ENCODE measurements at regions not wholly inside any gene's neighbourhood (a gene's known extent, or its start where the extent isn't known, plus 50 kb on each side); places are given as distances from the start of the nearest gene placed in this dataset.

DNA sequence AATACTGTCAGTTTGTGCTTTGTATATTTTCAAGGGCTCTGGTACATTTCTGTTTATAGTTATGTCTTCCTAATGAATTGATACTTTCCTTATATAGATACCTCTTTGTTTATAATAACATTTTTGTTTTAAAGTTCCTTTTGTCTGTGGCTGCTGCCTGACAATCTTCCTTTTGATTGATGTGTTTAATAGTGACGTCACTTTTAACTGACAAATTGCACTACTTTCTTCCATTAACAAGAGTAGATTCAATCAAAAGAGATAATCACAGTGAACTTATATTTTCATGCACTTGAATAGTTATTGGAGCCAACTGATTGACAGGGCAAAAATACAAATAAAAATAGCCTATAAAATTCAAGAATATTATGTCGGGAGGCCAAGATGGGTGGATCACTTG, 371.7 kb downstream of the ANXA1 start:
- intact Hi-C loops (cut with micrococcal nuclease; ENCODE audit: unreplicated experiment), result no loop called here
- DNase-seq, result no peak

DNA sequence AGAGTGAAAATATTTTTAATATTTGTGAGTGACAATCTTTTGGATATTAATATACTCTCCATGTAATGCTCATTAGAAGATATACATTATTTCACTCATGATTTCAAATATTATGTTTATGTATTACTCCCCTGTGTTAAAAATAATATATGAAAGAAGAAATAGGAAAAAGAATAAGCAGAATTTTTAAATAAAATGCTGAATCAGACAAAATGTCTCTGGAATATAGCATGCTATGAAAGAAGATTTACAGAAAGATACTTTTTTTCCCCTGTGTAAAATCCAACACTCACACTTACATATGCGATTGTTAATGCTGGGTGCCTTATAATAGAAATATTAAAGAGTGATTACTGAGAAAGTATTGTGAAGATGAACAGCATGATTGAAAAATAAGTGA, 373.7 kb downstream of the ANXA1 start:
- no peaks in the 10 kb centered on the region for H4K20me1 ChIP-seq (ENCODE audit: insufficient read depth)
- no peaks in the 10 kb centered on the region for H3K9me3 ChIP-seq (ENCODE audit: insufficient read depth, low read depth)
- no peaks in the 10 kb centered on the region for H3K27me3 ChIP-seq (ENCODE audit: insufficient read depth, low read depth)
- ChIA-PET POLR2A (ENCODE audit: unreplicated experiment) (no interaction called here), CTCF (no interaction called here)
- no TSS peak for BruUV-seq (replicated peaks)
- no peak overlapping the region for H3K4me2 ChIP-seq
- H3K36me3 ChIP-seq (ENCODE audit: low read depth), result no peaks in the 10 kb centered on the region
- no peaks in the 10 kb centered on the region for H3K4me1 ChIP-seq (replicated peaks; ENCODE audit: insufficient read depth)
- H3K79me2 ChIP-seq (ENCODE audit: low read depth), result no peaks in the 10 kb centered on the region
- no peak overlapping the region for H3K27ac ChIP-seq
- no peaks in the 10 kb centered on the region for H3F3A ChIP-seq (ENCODE audit: insufficient read depth, low read depth)
- TF ChIP-seq, protein P1, sequence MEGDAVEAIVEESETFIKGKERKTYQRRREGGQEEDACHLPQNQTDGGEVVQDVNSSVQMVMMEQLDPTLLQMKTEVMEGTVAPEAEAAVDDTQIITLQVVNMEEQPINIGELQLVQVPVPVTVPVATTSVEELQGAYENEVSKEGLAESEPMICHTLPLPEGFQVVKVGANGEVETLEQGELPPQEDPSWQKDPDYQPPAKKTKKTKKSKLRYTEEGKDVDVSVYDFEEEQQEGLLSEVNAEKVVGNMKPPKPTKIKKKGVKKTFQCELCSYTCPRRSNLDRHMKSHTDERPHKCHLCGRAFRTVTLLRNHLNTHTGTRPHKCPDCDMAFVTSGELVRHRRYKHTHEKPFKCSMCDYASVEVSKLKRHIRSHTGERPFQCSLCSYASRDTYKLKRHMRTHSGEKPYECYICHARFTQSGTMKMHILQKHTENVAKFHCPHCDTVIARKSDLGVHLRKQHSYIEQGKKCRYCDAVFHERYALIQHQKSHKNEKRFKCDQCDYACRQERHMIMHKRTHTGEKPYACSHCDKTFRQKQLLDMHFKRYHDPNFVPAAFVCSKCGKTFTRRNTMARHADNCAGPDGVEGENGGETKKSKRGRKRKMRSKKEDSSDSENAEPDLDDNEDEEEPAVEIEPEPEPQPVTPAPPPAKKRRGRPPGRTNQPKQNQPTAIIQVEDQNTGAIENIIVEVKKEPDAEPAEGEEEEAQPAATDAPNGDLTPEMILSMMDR (conservative IDR thresholded peaks at IDR 0.05), result no peak
- TF ChIP-seq EZH2 (IDR thresholded peaks at IDR 0.05; ENCODE audit: low read depth), result no peak
- H3K9me2 ChIP-seq (ENCODE audit: insufficient read depth), result no peaks in the 10 kb centered on the region
- H3K4me3 ChIP-seq, result no peak overlapping the region
- H2AFZ ChIP-seq, result no peak overlapping the region
- intact Hi-C loops (cut with micrococcal nuclease; ENCODE audit: unreplicated experiment), result no loop called here
- no peak for DNase-seq

More for the DNA sequence above, 371.7 kb downstream of the ANXA1 start:
- Histone ChIP-seq H3K27ac (no peak overlapping the region), H2AFZ (no peak overlapping the region), H3F3A (ENCODE audit: insufficient read depth, low read depth) (no peaks in the 10 kb centered on the region), H3K79me2 (ENCODE audit: low read depth) (no peaks in the 10 kb centered on the region), H3K4me2 (no peak overlapping the region), H3K4me3 (no peak overlapping the region), H4K20me1 (ENCODE audit: insufficient read depth) (no peaks in the 10 kb centered on the region), H3K27me3 (ENCODE audit: insufficient read depth, low read depth) (no peaks in the 10 kb centered on the region), H3K9me3 (ENCODE audit: insufficient read depth, low read depth) (no peaks in the 10 kb centered on the region), H3K4me1 (replicated peaks; ENCODE audit: insufficient read depth) (no peaks in the 10 kb centered on the region), H3K9me2 (ENCODE audit: insufficient read depth) (no peaks in the 10 kb centered on the region), H3K36me3 (ENCODE audit: low read depth) (no peaks in the 10 kb centered on the region)
- CTCF ChIA-PET, result no interaction called here
- BruUV-seq (replicated peaks), result no TSS peak
- TF ChIP-seq EZH2 (IDR thresholded peaks at IDR 0.05; ENCODE audit: low read depth), result no peak
- TF ChIP-seq, protein P1 (conservative IDR thresholded peaks at IDR 0.05), result no peak
- POLR2A ChIA-PET (ENCODE audit: unreplicated experiment), result no interaction called here

DNA sequence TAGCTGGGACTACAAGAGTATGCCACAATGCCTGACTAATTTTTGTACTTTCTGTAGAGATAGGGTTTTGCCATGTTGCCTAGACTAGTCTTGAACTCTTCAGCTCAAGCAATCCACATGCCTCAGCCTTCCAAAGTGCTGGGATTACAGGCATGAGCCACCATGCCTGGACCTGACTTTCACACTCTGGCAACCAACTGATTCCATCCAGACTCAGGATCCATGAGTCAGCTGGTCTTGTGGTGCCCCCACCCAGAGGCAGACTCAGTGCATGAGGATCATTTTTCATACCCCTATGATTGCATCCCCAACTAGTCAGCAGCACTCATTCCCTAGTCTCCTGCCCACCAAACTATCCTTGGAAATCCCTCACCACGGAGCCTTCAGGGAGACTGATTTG, 375.9 kb downstream of the ANXA1 start:
- H3K27me3 ChIP-seq (ENCODE audit: insufficient read depth, low read depth), result no peaks in the 10 kb centered on the region
- no peaks in the 10 kb centered on the region for H3F3A ChIP-seq (ENCODE audit: insufficient read depth, low read depth)
- TF ChIP-seq EZH2 (IDR thresholded peaks at IDR 0.05; ENCODE audit: low read depth), result no peak
- TF ChIP-seq, protein P1 (conservative IDR thresholded peaks at IDR 0.05), result no peak
- ChIA-PET CTCF (no interaction called here), POLR2A (ENCODE audit: unreplicated experiment) (no interaction called here)
- DNase-seq, result no peak
- H3K4me3 ChIP-seq, result no peak overlapping the region
- no peaks in the 10 kb centered on the region for H3K79me2 ChIP-seq (ENCODE audit: low read depth)
- intact Hi-C loops (cut with micrococcal nuclease; ENCODE audit: unreplicated experiment), result no loop called here
- no peak overlapping the region for H2AFZ ChIP-seq
- H4K20me1 ChIP-seq (ENCODE audit: insufficient read depth), result no peaks in the 10 kb centered on the region
- no peak overlapping the region for H3K4me2 ChIP-seq
- H3K27ac ChIP-seq, result no peak overlapping the region
- no peaks in the 10 kb centered on the region for H3K4me1 ChIP-seq (replicated peaks; ENCODE audit: insufficient read depth)
- H3K36me3 ChIP-seq (ENCODE audit: low read depth), result no peaks in the 10 kb centered on the region
- no TSS peak for BruUV-seq (replicated peaks)
- no peaks in the 10 kb centered on the region for H3K9me3 ChIP-seq (ENCODE audit: insufficient read depth, low read depth)
- no peaks in the 10 kb centered on the region for H3K9me2 ChIP-seq (ENCODE audit: insufficient read depth)

Measured in PC-9 (cell line).